CD14-positive monocyte (primary cell): ENCODE measurements at regions not wholly inside any gene's neighbourhood (a gene's known extent, or its start where the extent isn't known, plus 50 kb on each side); places are given as distances from the start of the nearest gene placed in this dataset.

Experiments
- DNase-seq, 3 donors: peaks; one replicate each; pipeline ENCODE4 v3.0.0-alpha.2; 2011 to 2022
- H2AFZ ChIP-seq: 2 replicates; pipeline ENCODE4 v1.6.0; 2012; ENCODE audit warnings: mild to moderate bottlenecking, low read depth, low read length, inconsistent platforms; ENCODE audit not compliant: insufficient read depth, poor library complexity, severe bottlenecking
- H3K27ac ChIP-seq, 2 donors: 1 replicate in 1 of 2; 2 replicates in 1 of 2; pipeline ENCODE4 v1.5.1; 2012 to 2013; ENCODE audit warnings: low read length in 2 of 2, control low read depth in 1 of 2, inconsistent platforms in 1 of 2, low read depth in 1 of 2, mild to moderate bottlenecking in 1 of 2
- H3K27me3 ChIP-seq, 2 donors: one replicate each; pipeline versions ENCODE4 v1.6.0 to v1.6.1; 2011 to 2013; ENCODE audit warnings: low read length in 2 of 2; ENCODE audit not compliant: control insufficient read depth in 2 of 2, insufficient read depth in 2 of 2
- H3K36me3 ChIP-seq, 2 donors: replicated peaks in 1 of 2; 1 replicate in 1 of 2; 2 replicates in 1 of 2; pipeline versions ENCODE4 v1.5.1 to v1.6.1; 2012 to 2013; ENCODE audit warnings: low read length in 2 of 2, control low read depth in 1 of 2, inconsistent platforms in 1 of 2, mild to moderate bottlenecking in 1 of 2; ENCODE audit not compliant: insufficient read depth in 2 of 2, control insufficient read depth in 1 of 2
- H3K4me1 ChIP-seq, 2 donors: 1 replicate in 1 of 2; 2 replicates in 1 of 2; pipeline versions ENCODE4 v1.5.1 to v1.6.1; 2012 to 2013; ENCODE audit warnings: low read length in 2 of 2, control low read depth in 1 of 2, inconsistent platforms in 1 of 2, mild to moderate bottlenecking in 1 of 2, moderate library complexity in 1 of 2; ENCODE audit not compliant: insufficient read depth in 2 of 2, control insufficient read depth in 1 of 2
- H3K4me2 ChIP-seq: replicated peaks from 2 replicates; pipeline ENCODE3; 2012; ENCODE audit warnings: low read length, moderate library complexity, mild to moderate bottlenecking; ENCODE audit not compliant: poor library complexity, severe bottlenecking; ENCODE audit errors: extremely low read depth
- H3K4me3 ChIP-seq, 3 experiments: fragments of 200-600 bp in 1 of 3; sonication (generic) in 1 of 3; replicated peaks in 1 of 3; 1 replicate in 2 of 3; 2 replicates in 1 of 3; pipeline ENCODE4 v1.5.1; 2011 to 2013; ENCODE audit warnings: low read length in 3 of 3, mild to moderate bottlenecking in 3 of 3, control low read depth in 2 of 3, low read depth in 2 of 3, inconsistent platforms in 1 of 3, moderate library complexity in 1 of 3
- H3K79me2 ChIP-seq: 2 replicates; pipeline ENCODE4 v1.6.0; 2012; ENCODE audit warnings: mild to moderate bottlenecking, control low read depth, inconsistent platforms, low read length, moderate library complexity; ENCODE audit not compliant: insufficient read depth
- H3K9ac ChIP-seq: 2 replicates; pipeline ENCODE4 v1.6.0; 2017; ENCODE audit warnings: low read length, mild to moderate bottlenecking; ENCODE audit not compliant: insufficient read depth, poor library complexity, severe bottlenecking
- H3K9me3 ChIP-seq, 2 donors: replicated peaks in 1 of 2; 1 replicate in 1 of 2; 2 replicates in 1 of 2; pipeline versions ENCODE4 v1.5.1 to v1.6.1; 2012 to 2013; ENCODE audit warnings: low read length in 2 of 2, control low read depth in 1 of 2; ENCODE audit not compliant: control insufficient read depth in 1 of 2, insufficient read depth in 1 of 2
- H4K20me1 ChIP-seq: 2 replicates; pipeline ENCODE4 v1.6.0; 2012; ENCODE audit warnings: mild to moderate bottlenecking, low read length, control low read depth, moderate library complexity; ENCODE audit not compliant: insufficient read depth
- H3K27ac Mint-ChIP-seq, 7 donors: one replicate each; pipeline ENCODE4 v1.8.0; 2020; ENCODE audit warnings: mild to moderate bottlenecking in 7 of 7, mixed read lengths in 7 of 7, moderate library complexity in 6 of 7, inconsistent platforms in 2 of 7
- H3K27me3 Mint-ChIP-seq, 3 donors: one replicate each; pipeline ENCODE4 v1.8.0; 2021 to 2022; ENCODE audit warnings: low read depth in 3 of 3, mild to moderate bottlenecking in 3 of 3, mixed read lengths in 3 of 3, moderate library complexity in 3 of 3, inconsistent platforms in 1 of 3
- H3K36me3 Mint-ChIP-seq, 2 donors: one replicate each; pipeline ENCODE4 v1.8.0; 2020; ENCODE audit warnings: mixed read lengths in 2 of 2, inconsistent platforms in 1 of 2, mild to moderate bottlenecking in 1 of 2
- H3K4me1 Mint-ChIP-seq: one replicate; pipeline ENCODE4 v1.8.0; 2020; ENCODE audit warnings: mild to moderate bottlenecking, mixed read lengths
- H3K4me3 Mint-ChIP-seq, 2 donors: one replicate each; pipeline ENCODE4 v1.8.0; 2020; ENCODE audit warnings: mild to moderate bottlenecking in 2 of 2, mixed read lengths in 2 of 2, moderate library complexity in 1 of 2
- H3K9me3 Mint-ChIP-seq, 7 donors: one replicate each; pipeline ENCODE4 v1.8.0; 2020 to 2022; ENCODE audit warnings: mixed read lengths in 7 of 7, mild to moderate bottlenecking in 6 of 7, moderate library complexity in 6 of 7, inconsistent platforms in 2 of 7
- CTCF ChIP-seq: fragments of 200-600 bp; IDR thresholded peaks from one replicate; pipeline ENCODE4 v1.8.0; 2022; ENCODE audit warnings: antibody characterized with exemption, mild to moderate bottlenecking
- WGBS: methylation state at CpG from one replicate; pipeline ENCODE4 v1.1.5; 2013; ENCODE audit warnings: missing lambda C conversion rate; ENCODE audit not compliant: insufficient coverage; 5-methylcytosine and 5-hydroxymethylcytosine counted together
- intact Hi-C, 2 donors: fragments of 100-400 bp; cut with micrococcal nuclease; formaldehyde crosslinking; loops; one replicate each; pipeline versions ENCODE4 v1.15.0 to v1.15.1; 2023

- no peak overlapping the region for H3K4me2 ChIP-seq
- Mint-ChIP-seq H3K4me3 (no peak overlapping the region), H3K36me3 (no peaks in the 10 kb centered on the region), H3K27ac (no peak overlapping the region), H3K9me3 (no peaks in the 10 kb centered on the region), H3K27me3 (no peaks in the 10 kb centered on the region), H3K4me1 (peaks cover 45% of the 10 kb centered on the region)
- no peak overlapping the region for H3K27ac ChIP-seq
- no peaks in the 10 kb centered on the region for H4K20me1 ChIP-seq
- H3K79me2 ChIP-seq, result no peaks in the 10 kb centered on the region
- no peak overlapping the region for H2AFZ ChIP-seq
- H3K9me3 ChIP-seq, result no peaks in the 10 kb centered on the region
- WGBS, result no CpG with 5 or more reads among the region's 2 CpGs
- H3K9ac ChIP-seq, result no peak overlapping the region
- H3K36me3 ChIP-seq, result no peaks in the 10 kb centered on the region
- no peak for TF ChIP-seq CTCF
- intact Hi-C loops, result no loop called here
- H3K4me1 ChIP-seq, result peaks cover 35 to 44% of the 10 kb centered on the region in 2 donors
- H3K4me3 ChIP-seq, result no peak overlapping the region
- no peak for DNase-seq
- H3K27me3 ChIP-seq, result no peaks in the 10 kb centered on the region
Measured at GRCh38 chr6:139759086-139759485, 384.6 kb upstream of the CITED2 start.

GRCh38 chr6:139758209-139758611 lies 383.8 kb upstream of the CITED2 start:
- no CpG with 5 or more reads among the region's 3 CpGs for WGBS
- peak overlapping the region; percentile 52 for H2AFZ ChIP-seq

More at GRCh38 chr6:139758209-139758611, 383.8 kb upstream of the CITED2 start:
- TF ChIP-seq CTCF, result no peak
- Histone ChIP-seq H3K27ac (peak overlapping the region in 1 of 2 donors; percentile 11), H3K36me3 (no peaks in the 10 kb centered on the region), H3K79me2 (no peaks in the 10 kb centered on the region), H3K4me3 (no peak overlapping the region), H3K4me2 (no peak overlapping the region), H3K27me3 (no peaks in the 10 kb centered on the region), H3K9ac (no peak overlapping the region), H4K20me1 (no peaks in the 10 kb centered on the region), H3K4me1 (peaks cover 28 to 35% of the 10 kb centered on the region in 2 donors), H3K9me3 (no peaks in the 10 kb centered on the region)
- Mint-ChIP-seq H3K27ac (peak overlapping the region in 6 of 7 donors; percentile 5 to 66 (median 26)), H3K27me3 (no peaks in the 10 kb centered on the region), H3K4me1 (peaks cover 36% of the 10 kb centered on the region), H3K36me3 (no peaks in the 10 kb centered on the region), H3K9me3 (no peaks in the 10 kb centered on the region), H3K4me3 (no peak overlapping the region)
- intact Hi-C loops, result no loop called here
- no peak for DNase-seq
